T-helper 2 cell treated with Interferon-gamma antibody and Interleukin-4, amounts not matched to agents 100 ng/mL and 5 ng/mL, for 36 hours (primary cell): ENCODE measurements at regions not wholly inside any gene's neighbourhood (a gene's known extent, or its start where the extent isn't known, plus 50 kb on each side); places are given as distances from the start of the nearest gene placed in this dataset.

Experiments used
- intact Hi-C: fragments of 100-400 bp; cut with micrococcal nuclease; formaldehyde crosslinking; loops from one replicate; pipeline ENCODE4 v1.15.1; 2023

GRCh38 chr22:47858773-47859306 lies 1096.4 kb downstream of the TBC1D22A start:
- intact Hi-C loops: no loop called here

DNA sequence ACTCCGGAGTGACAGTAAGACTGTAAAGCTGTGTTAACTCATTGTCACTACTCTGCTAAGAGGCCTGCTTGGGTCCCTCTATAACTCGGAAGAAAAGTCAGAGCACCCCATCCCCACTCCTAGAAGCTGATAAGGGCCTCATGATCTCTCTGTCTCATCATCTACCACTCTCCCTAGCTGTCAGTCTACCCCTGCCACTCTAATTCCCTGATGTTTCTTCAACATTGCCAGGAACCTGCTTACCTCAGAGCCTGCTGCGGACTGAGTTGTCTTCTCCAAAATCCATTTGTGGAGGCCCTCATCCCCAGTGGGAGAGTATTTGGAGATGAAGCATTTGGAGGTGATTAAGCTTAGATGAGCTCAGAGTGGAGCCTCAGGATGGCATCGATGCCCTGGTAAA lies 1092.2 kb downstream of the TBC1D22A start:
- intact Hi-C loops: no loop called here

- intact Hi-C loops: no loop called here
Measured at GRCh38 chr22:47854251-47854650, 1091.8 kb downstream of the TBC1D22A start.

- intact Hi-C loops: no loop called here
Measured at GRCh38 chr22:47853750-47854149, 1091.3 kb downstream of the TBC1D22A start.

DNA sequence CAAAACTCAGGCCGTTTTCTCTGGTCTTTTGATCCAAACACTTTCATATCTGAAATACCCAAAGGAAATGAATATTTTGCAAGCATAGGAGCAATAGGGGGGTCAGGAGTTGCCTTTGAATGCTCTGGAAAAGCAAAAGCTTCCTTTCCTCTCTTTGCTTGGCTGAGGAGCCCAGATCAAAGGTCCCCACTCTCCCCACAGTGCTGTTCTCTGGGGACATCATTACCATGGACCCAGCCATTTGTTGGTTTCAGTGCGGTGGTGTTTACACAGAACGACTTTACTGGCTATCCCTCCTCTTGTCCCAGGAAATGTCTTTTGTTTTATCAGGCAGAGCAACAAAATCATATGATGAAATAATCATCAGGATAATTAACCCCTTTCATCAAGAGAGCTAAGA lies 1089.1 kb downstream of the TBC1D22A start:
- intact Hi-C loops: no loop called here

GRCh38 chr22:47850644-47851151 lies 1088.2 kb downstream of the TBC1D22A start:
- intact Hi-C loops: no loop called here

- intact Hi-C loops: no loop called here
Measured at GRCh38 chr22:47849576-47849975, 1087.1 kb downstream of the TBC1D22A start.

DNA sequence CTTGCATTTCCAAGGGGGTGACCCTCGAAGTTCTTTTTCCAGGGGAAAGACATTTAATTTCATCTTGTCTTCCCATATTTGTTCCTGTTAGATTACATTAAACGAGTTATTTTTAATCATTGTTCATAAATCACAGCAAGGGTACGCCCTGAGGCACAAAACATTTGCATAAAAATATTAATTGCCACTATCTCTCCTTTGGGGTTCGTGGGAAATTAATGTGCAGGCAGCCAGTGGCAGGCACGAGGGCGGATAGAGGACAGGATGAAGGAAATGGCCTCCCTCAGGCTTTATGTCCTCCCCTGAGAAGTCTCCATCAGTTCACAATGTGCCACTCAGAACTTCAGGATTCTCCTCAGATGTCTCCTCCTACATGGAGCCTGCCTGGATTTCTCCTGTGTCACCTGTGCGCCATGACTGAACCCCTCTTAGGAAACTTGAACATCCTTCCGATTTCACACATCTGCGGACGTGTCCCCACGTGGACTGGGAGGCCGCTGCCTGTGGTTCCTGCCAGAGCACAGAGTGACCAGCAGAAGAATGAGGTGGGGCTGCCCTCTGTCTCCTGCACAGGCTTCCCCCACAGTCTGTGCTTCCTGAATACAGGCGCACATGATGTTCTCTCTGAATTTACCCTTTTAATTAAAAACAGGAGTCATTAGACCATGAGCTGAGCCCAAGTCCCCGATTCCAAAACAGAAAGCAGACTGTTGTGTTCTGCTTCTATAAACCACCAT lies 1085.9 kb downstream of the TBC1D22A start:
- intact Hi-C loops: no loop called here

GRCh38 chr22:47847131-47847890 lies 1084.9 kb downstream of the TBC1D22A start:
- intact Hi-C loops: no loop called here

DNA sequence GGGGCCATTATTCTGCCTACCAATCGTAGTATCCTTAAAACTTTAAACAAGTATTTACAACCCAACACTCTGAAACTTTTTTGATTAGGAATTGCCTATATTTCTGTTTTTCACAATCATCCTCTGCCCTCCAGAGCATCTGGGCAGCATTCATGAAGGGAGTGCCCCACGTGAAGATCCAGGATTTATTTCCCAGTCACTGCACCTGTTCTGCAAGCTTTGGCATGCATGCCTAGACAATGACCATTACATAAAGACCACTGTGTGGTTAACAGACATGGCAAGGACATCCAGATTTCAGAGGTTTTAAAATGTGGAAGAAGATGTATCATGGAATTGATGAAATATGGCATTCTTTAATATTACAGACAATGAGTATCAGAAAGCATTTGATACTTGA lies 1083.8 kb downstream of the TBC1D22A start:
- intact Hi-C loops: no loop called here

DNA sequence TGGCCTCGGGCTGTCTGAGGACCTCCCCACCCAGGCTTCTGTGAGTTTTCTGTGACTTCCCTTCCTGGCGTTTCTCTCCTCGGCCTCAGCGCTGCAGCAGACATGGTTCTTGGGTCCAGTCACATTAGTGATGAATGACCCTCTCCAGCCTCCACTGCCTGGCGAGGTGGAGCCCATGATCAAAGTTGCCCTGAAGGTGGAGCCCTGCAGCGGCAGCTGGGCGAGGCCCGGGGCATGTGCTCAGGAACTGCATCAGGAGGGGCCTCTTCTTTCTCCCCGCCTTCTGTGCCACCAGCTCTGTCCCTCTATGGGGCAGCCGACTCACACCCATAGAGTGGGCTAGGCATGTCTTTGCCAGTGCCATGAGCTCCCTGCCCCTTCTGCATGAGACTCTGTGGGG lies 1079.7 kb downstream of the TBC1D22A start:
- intact Hi-C loops: no loop called here

DNA sequence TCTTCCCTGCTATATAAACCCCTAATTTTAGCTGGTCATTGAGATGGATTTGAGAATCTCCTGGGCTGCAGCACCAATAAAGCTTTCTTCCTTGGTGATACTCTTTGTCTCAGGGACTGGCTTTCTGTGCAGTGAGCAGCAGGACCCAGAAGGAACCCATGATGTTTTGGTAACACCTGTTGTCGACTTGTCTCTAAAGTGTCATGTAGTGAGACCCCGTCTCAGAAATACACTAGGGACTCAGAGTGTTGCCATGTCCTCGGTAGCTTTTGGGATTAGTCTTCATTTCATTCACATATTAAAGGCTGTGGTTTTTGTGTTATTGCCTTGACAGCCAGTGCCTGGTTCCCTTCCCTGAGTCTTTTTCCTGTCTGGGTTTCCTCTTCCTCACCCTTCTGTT lies 1078.7 kb downstream of the TBC1D22A start:
- intact Hi-C loops: no loop called here

DNA sequence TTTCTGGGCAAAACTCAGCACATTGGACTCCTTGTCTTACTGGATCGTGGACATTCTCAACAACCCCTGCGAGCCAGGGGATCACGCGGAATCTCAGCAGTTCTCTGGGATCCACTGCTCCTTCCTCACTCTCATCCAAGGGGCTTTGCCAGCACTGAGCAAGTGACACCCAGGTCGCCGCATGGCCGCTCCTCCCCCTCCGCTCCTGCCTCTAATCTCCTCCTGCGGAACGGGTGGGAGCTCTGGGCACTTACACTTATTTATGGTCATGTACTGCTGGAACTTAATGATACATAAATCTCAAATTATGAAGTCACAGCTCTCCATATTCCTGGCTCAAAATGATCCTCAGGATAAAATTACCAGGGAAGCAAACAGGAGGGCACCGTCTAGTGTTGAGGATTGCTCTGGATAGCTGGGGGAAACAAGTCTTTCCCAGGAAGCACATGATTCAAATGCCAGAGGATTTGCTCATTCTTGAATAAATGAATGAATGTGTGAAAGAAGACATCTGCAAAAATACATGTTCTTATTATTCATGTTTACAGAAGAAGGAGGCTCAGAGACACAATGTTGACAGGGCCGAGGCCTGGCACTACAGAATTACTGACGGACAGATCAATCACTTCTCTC lies 1077.3 kb downstream of the TBC1D22A start:
- intact Hi-C loops: no loop called here

- intact Hi-C loops: no loop called here
Measured at GRCh38 chr22:47837703-47838102, 1075.3 kb downstream of the TBC1D22A start.

GRCh38 chr22:47836957-47837356 lies 1074.5 kb downstream of the TBC1D22A start:
- intact Hi-C loops: no loop called here

DNA sequence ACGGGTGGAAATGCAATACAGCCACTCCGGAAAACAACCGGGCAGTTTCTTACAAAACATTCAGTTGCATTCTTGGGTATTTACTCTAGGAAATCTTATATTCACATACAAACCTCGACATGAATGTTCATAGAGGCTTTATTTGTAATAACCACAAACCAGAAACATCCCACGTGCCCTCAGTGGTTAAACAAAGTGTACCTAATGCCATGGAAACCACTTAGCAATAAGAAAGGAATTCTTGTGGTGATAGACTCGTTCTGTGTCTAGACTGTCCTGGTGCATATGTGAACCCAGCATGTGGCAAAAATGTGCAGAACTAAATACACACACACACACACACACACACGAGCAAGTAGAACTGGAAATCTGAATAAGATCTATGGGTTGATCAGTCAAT lies 1073.3 kb downstream of the TBC1D22A start:
- intact Hi-C loops: no loop called here

- intact Hi-C loops: no loop called here
Measured at GRCh38 chr22:47826016-47826415, 1063.6 kb downstream of the TBC1D22A start.

DNA sequence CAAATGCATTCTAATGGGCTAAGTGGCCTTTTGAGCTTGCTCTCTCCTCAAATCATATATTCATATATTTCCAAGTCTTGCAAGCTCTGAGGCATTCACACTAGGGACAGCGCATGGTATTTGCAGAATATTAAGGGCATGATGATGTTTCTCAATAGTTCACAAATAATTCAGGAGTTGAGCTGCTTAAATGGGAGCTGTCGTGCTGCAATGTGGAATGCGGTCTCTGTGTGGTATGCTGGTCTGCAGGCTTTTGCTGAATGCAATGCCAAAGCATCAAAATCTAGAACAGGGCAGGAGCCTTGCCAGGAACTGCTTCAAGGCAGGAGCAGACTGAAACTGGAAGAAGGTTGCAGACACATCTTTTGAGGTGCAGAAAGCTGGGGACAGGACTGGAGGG lies 1060.0 kb downstream of the TBC1D22A start:
- intact Hi-C loops: no loop called here

- intact Hi-C loops: no loop called here
Measured at GRCh38 chr22:47818496-47818895, 1056.0 kb downstream of the TBC1D22A start.

DNA sequence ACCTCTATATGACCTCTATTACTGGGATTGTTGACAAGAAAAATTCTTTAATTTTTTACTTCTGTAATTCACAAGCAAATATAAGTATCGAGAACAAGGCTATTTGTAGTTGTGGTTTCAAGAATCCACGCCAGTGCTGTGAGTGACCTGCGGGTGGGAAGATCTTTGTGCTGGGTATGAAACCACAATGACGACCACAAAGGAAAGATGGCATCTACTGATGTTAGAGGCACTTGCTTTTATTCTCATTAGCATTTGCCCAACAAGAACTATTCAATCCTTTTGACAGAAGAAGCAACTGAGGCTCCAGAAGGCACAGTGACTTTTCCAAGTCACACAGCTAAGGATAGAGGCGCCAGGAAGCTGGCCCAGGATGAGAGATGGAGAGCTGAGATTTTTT lies 1054.9 kb downstream of the TBC1D22A start:
- intact Hi-C loops: no loop called here

- intact Hi-C loops: no loop called here
Measured at GRCh38 chr22:47816863-47817210, 1054.4 kb downstream of the TBC1D22A start.
